Activated CD4-positive, alpha-beta T cell treated with anti-CD3 and anti-CD28 coated beads, Interleukin-2, Interleukin-4, amounts not matched to agents 100 ng/mL and 50 ng/mL, durations not matched to agents 16 hours and 8 hours (primary cell): ENCODE measurements at regions not wholly inside any gene's neighbourhood (a gene's known extent, or its start where the extent isn't known, plus 50 kb on each side); places are given as distances from the start of the nearest gene placed in this dataset.

Source experiments
- DNase-seq: peaks from one replicate; pipeline ENCODE4 v3.0.0-alpha.2; 2020; ENCODE audit warnings: low spot score

DNA sequence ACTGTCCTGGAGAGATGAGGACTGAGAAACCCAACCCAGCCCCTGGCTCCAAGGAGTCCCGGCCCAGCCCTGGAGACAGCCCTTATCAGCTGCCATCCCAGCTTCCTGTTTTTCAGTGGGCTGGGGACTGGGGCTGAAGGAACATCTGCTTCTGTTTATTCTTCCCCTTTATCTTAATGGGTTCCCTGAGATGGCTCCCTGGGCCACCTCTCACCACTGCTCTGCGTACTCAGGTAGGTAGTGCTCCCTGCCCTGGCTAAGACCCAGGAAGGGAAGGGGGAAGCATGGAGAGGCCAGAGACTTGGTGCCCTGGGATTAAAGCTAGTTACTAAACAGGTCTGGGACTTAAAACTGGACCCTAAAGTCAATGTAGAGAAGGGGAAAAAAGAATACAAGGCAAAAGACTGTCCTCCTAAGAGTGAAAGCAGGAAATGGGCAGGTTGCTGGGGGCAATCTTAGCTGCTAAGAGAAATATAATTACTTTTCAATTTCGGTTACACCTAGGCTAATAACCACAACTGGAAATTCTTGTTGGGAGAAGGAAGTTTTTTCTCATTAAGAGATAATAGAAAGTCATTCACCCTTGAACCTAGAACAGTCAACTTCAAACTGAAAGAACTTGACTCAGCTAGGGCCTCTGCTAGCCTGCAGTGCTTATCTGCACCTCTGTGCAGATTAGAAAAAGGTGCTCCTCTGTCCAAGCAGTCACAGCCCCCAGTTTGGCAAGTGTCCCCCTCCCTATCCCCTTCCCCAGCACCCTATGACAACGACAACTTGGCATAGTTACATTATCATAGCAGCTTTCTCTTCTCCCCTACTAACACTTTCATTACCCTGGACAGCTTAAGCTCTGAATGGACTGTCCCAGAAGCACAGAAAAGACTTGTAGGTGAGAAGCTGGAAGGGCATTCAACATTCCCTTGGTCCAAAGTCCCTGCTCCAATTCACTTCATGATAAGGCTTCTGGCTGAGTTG, 65.6 kb upstream of the KDM7A start:
- DNase-seq, result peak; percentile 52

DNA sequence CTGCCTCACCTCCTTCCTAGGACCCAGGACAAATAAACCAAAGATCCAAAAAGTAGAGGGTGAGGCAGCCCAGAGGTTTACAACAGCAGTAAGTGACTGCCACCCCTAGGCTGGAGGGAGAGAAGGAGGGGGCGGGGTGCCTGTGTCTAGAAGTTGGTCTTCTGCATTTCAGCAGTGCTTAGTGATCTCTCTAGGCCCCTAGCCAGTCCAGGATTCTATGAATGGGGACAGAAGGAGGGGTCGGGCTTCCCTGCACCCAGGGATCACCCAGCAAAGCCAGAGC, 62.8 kb upstream of the KDM7A start:
- no peak for DNase-seq

DNA sequence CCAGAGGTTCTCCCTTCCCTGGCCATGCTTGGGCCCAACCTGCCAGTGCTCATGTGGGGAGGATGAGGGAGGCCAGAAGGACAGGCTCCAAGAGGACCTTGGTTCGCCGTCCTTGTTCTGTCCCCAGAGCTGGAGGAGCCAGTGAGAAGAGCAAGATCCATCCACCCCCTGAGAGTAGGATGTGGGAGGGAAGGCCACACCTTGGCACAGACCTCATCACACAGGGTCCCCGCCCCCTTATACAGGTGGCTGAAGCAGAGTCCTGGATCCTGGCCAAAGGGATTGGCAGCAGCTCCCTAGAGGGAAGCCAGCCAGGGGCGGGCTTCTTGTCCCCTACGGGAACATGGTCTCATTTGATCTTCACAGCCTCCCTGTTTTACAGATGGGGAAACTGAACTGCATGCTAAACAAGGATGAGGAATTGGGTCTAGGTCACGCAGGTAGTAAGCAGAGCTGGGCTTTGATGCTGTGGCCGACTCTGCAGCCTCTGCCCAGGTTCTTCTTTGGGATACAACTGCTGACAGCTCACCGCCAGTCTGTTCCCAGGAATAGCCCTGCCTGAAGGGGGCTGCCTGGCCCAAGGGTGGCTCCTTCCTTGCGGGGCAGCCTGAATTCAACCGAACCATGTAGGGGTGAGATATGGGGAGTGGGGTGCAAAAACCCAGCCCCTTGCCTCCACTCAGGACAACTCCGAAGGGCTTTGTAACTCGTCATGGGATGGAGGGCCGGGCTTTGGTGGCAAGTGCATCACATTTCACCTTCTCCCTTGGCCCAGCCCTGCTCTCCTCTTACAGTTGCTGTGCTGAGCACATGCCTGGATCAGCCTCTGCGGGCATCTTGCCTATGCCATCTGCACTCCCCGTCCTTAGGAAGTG, 62.2 kb upstream of the KDM7A start:
- no peak for DNase-seq

DNA sequence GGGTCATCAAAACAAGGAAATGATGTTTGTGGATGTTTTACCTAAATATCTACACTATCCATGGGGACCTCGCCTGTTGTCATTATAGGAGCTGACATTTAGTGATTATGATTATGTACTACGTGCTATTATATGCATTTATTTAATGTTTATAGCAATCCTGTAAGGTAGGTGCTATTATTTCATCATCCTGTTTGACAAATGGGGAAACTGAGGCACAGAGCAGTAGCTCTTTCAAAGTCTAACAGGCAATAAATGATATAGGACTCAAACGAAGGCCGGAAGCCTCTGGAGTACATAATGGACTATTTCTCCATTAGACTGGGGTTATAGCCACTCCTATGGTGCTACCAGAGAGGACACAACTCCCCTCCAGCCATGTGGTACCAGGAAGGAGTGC, 60.6 kb upstream of the KDM7A start:
- DNase-seq, result no peak

DNA sequence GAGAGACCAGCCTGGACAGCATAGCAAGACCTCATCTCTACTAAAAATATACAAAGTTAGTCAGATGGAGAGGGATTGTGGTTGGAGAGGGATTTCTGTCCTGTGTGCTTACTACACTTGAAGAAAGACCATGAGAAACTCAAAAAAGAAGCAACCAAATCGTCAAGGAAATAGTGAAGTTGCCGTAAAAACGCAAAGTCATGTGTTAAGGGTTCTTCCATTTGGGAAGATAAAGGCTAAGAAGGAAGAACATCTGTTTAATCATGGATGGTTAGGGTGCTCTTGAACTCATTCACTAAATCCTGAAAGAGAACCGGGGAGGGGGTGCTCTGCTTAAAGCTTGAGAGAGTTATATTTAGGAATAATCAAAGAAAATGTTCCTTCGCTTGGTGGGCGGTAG, 59.8 kb upstream of the KDM7A start:
- DNase-seq, result no peak

DNA sequence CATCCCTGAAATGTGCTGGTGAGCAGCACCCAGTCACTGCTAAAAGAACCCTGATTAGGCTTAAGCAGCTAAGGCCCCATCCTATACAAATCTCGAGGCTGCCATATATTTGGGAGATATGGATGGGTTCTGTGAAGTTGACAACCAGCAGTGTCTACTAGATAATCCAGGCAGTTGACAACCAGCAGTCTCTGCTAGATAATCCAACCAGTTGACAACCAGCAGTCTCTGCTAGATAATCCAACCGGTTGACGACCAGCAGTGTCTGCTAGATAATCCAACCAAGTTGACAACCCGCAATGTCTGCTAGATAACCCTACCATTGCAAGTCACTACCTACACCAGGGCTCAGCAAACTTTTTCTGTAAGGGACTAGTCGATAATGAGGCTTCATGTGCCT, 58.3 kb upstream of the KDM7A start:
- no peak for DNase-seq

DNA sequence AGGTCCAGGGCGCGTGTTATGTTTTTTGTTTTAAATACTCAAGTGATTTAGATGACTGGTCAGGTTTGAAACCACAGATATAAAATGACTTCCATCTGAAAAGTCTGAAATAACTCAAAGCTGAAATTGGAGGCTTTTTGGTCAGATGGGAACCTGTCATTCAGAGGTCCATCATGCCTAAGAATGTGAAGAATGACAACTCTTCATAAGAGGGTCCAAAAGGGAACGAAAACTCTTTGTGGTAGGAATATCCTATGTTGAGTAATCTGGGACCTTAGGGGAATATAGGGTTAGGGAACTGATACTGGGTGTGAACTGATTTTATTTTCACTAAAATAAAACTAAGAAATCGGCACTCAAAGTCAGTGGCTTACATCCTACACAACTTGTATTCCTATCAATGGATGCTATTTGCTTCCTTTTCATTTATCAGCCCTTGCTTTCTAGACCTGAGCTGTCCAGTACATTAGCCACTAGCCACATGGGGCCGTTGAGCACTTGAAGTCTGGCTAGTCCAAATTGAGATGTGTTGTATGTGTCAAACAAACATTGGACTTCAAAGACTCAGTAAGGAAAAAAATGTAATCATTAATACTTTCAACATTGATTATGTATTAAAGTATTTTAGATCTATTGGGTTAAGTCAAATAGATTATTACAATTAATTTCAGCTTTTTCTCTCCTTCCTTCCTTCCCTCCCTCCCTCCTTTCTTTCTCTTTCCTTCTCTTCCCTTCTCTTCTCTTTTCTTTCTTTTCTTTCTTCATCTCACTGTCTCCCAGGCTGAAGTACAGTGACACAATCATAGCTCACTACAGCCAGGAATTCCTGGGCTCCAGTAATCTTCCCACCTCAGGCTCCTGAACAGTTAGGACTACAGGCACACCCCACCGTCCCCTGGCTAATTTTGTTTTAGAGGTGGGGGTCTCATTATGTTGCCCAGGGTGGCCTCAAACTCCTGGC, 56.5 kb upstream of the KDM7A start:
- no peak for DNase-seq

DNA sequence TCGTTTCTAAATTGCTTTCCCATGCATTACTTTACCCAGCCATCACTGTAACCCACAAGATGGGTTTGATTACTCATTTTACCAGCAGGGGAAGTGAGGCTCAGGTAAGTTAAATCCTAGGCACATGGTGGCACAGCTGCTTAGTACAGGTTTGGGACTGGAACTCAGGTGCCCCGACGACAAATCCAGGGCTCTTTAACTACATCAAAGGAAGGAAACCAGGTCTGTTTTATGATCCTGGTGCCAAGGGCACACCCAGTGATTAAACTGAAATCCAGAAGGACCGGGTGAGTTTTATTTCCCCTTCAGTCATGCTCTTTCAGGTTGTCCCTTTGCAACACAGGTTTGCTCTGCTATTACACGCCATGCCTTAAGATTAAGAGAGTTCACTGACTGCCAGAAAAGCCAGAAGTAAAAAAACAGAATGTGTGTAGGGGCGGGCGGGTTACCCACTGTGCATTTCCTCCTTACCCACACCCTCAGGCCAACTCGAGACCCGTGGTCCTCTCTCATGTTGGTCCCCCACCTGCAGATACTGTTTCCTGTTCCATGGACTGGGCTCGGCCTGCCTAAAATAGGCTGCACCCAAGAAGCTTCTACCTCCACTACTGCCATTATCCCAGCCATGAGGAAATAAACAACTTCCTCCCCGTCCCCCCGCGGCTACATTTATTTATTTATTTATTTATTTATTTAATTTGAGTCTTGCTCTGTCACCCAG, 55.1 kb upstream of the KDM7A start:
- no peak for DNase-seq

DNA sequence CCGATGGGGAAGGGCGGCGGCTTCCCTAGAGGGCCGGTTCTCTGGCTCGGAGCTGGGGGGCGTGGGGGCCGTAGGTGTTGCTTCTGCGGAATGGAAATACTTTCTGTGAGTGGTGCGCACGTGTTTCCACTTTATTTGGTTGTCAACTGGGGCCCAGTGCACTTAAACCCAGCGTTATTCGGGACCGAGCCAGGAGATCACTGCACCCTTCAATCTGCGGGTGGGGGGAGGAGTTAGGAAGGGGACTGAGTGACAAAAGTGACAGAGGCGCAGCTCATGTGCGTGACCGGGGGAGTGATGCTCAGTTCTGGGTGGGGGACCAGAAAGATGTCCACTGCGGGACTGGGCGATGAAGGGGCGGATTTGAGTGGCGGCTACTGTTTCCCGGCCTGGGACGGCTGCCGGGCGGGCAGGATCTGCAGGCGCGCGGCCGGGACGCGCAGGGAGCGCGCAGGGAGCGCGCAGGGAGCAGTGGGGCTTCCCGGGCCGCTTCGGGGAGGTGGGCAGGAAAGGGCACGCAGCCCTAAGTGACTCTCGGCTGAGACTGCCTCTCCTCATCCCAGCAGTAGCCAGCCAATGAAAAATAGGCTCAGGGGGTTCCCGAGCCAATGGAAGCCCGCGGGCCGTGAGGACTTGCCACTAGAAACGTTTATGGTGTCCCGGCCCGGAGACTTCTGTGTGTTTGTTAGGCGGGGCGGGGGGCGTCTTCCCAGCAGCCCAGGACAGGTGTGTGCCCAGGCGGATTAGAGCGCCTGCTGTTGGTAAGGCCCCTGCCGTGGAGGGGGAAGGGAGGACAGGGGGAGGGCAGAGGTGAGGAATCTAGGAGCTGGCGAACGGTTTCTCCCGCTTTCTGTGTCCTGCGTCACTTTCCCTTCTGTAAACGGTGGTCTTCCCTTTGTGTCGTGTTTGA, 54.3 kb upstream of the KDM7A start:
- peak; percentile 74 for DNase-seq

DNA sequence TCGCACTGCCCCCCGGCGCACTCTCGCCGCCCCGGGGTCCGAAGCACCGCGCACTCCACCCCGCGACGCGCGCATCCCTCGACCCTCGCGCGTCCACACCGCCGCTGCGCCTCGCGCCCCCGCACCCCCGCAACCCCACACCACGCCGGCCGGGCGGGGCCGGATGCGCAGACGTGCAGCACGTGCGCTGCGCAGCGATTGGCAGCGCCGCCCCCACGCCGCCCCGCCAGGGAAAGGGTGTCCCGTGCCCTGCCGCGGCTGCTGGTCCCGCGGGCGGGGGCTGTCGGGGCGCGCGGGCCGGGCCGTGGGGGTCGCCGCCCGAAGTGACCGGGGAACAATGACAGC, 53.7 kb upstream of the KDM7A start:
- peak; percentile 79 for DNase-seq

DNA sequence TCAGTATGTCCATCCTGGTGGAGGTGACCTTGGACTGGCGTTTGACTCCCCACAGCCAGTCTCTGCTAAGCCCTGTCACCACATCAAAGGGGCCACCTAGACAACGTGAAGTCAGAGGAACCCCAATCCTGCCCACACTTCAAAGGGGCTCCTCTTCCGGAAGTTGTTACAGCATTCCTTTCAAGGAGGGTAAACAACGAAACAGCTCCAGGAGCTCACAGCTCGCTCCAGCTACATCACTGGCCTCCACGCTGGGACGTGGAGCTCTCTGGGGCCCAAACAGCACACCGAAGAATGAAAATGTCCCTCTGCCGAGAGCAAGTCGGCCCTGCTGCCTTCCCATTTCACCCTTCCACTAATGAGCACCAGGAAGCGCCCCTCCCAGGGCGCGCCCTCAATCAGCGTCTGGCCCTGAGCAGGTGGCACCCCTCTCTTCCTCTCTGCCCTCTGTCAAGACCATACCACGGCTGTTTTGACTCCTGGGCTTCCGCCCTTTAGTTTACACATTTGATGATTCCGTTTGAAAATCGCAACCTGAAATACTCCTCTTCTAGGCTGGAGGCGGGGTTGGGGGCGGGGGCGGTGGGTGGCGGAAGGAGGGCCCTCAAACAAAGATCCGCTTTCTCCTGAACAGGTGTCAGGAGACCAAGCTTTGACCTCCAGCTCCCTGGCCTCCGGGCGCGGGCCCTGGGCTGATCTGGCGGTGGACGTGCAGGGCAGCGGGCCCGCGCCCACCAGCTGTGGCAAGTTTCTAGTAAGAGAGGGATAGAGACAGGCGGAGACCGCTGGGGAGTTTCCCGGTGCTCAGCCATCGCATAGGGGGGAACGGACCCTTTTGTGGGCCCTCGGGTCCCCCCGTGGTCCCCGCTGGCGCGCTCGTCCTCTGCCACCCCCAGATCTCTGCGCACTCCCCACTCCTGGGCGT, 53.1 kb upstream of the KDM7A start:
- peak; percentile 88 for DNase-seq

DNA sequence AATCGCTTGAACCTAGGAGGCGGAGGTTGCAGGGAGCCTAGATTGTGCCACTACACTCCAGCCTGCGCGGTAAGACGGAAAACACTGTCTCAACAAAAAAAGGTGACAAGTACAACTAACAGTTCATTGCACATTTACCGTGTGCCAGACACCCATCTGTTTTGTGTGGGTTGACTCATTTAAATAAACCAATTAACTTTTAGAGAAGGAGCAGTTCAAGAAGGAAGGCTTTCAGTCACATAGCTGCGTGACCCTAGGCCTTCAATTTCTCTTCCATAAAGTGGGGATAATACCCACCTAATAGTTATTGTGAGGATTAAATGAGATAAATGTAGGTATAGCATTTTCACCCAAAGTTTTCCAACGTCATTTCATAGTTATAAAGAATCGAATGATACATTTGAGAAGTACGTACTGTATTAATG, 52.3 kb upstream of the KDM7A start:
- no peak for DNase-seq
